ENCODE measurements at regions not wholly inside any gene's neighbourhood (a gene's known extent, or its start where the extent isn't known, plus 50 kb on each side); places are given as distances from the start of the nearest gene placed in this dataset.

DNA sequence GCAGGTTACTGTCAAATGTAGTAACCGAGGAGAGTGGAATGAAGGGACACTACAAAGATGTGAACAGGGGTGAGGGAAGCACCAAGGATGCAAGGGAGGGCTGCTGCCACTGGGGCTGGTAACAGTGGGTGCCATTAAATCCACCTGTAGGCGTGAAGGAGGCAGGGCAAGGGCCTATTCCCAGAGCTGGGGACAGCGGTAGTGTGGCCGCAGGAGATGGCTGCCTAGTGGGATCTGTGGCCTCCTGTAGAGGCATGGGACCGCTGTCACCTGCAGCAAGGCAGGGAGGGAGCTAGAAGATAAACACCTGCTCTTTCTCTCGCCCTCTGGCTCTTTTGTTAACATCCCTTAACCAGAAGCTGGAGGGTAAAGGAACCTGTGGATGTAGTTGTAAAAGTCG, 80.5 kb upstream of the CNIH3 start:
- Histone ChIP-seq H3K36me3 (ENCODE audit: insufficient read depth, low read length) (no peaks in the 10 kb centered on the region), H3K4me1 (ENCODE audit: insufficient read depth, low read length, poor library complexity, severe bottlenecking) (no peaks in the 10 kb centered on the region), H3K4me3 (ENCODE audit: low read depth, low read length, poor library complexity, severe bottlenecking) (no peak overlapping the region), H4K20me1 (ENCODE audit: insufficient read depth, low read length) (no peaks in the 10 kb centered on the region), H3K9me3 (ENCODE audit: low read length) (no peaks in the 10 kb centered on the region), H3K79me2 (ENCODE audit: insufficient read depth, low read depth, low read length) (no peaks in the 10 kb centered on the region), H3K9me2 (ENCODE audit: insufficient read depth, low read length) (no peaks in the 10 kb centered on the region), H3K27ac (ENCODE audit: low read depth, low read length, poor library complexity, severe bottlenecking) (no peak overlapping the region), H2AFZ (ENCODE audit: low read length) (no peak overlapping the region), H3K4me2 (ENCODE audit: low read length) (no peak overlapping the region)
- TF ChIP-seq, protein P1, sequence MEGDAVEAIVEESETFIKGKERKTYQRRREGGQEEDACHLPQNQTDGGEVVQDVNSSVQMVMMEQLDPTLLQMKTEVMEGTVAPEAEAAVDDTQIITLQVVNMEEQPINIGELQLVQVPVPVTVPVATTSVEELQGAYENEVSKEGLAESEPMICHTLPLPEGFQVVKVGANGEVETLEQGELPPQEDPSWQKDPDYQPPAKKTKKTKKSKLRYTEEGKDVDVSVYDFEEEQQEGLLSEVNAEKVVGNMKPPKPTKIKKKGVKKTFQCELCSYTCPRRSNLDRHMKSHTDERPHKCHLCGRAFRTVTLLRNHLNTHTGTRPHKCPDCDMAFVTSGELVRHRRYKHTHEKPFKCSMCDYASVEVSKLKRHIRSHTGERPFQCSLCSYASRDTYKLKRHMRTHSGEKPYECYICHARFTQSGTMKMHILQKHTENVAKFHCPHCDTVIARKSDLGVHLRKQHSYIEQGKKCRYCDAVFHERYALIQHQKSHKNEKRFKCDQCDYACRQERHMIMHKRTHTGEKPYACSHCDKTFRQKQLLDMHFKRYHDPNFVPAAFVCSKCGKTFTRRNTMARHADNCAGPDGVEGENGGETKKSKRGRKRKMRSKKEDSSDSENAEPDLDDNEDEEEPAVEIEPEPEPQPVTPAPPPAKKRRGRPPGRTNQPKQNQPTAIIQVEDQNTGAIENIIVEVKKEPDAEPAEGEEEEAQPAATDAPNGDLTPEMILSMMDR (conservative IDR thresholded peaks at IDR 0.05; ENCODE audit: low read length): no peak
- TF ChIP-seq EZH2phosphoT487 (IDR thresholded peaks at IDR 0.05; ENCODE audit: borderline replicate concordance, low read depth, low read length): no peak
- POLR2A ChIA-PET: interaction anchor here (1.6 kb wide), 1 partner anchor 20 kb away, joined by 3 read pairs; no protein-coding TSS in a partner anchor
- BruUV-seq (replicated peaks): no TSS peak
- intact Hi-C loops (cut with micrococcal nuclease; ENCODE audit: unreplicated experiment): no loop called here
- CTCF ChIA-PET (ENCODE audit: unreplicated experiment): no interaction called here
- DNase-seq (ENCODE audit: low spot score): no peak

DNA sequence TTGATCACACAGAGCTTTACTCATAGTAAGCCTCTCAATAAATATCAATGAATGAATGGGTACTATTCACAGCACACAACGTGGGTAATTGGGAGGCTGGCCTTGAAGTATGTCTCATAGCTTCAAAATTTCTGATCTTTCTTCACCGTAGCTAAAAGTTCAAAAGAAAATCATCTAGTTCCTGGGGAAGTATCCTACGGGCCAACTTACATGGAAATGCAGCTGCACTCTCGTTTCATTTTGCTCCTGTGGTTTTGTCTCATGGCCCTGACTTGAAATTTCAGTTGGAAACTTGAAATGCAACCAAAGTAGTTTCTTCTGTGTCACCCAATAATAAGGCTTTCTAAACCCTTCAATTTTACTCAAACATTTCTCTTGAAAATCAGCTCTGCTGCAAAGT, 76.1 kb upstream of the CNIH3 start:
- intact Hi-C loops (cut with micrococcal nuclease; ENCODE audit: unreplicated experiment): no loop called here
- ChIA-PET CTCF (ENCODE audit: unreplicated experiment) (no interaction called here), POLR2A (interaction anchor here (1.3 kb wide), 1 partner anchor 14 kb away, joined by 4 read pairs; no protein-coding TSS in a partner anchor)
- Histone ChIP-seq H3K4me1 (ENCODE audit: insufficient read depth, low read length, poor library complexity, severe bottlenecking) (no peaks in the 10 kb centered on the region), H3K36me3 (ENCODE audit: insufficient read depth, low read length) (no peaks in the 10 kb centered on the region), H2AFZ (ENCODE audit: low read length) (no peak overlapping the region), H3K4me3 (ENCODE audit: low read depth, low read length, poor library complexity, severe bottlenecking) (no peak overlapping the region), H3K9me3 (ENCODE audit: low read length) (no peaks in the 10 kb centered on the region), H4K20me1 (ENCODE audit: insufficient read depth, low read length) (no peaks in the 10 kb centered on the region), H3K9me2 (ENCODE audit: insufficient read depth, low read length) (no peaks in the 10 kb centered on the region), H3K4me2 (ENCODE audit: low read length) (no peak overlapping the region), H3K27ac (ENCODE audit: low read depth, low read length, poor library complexity, severe bottlenecking) (no peak overlapping the region), H3K79me2 (ENCODE audit: insufficient read depth, low read depth, low read length) (no peaks in the 10 kb centered on the region)
- no peak for TF ChIP-seq EZH2phosphoT487 (IDR thresholded peaks at IDR 0.05; ENCODE audit: borderline replicate concordance, low read depth, low read length)
- TF ChIP-seq, protein P1 (conservative IDR thresholded peaks at IDR 0.05; ENCODE audit: low read length): no peak
- no TSS peak for BruUV-seq (replicated peaks)
- no peak for DNase-seq (ENCODE audit: low spot score)

DNA sequence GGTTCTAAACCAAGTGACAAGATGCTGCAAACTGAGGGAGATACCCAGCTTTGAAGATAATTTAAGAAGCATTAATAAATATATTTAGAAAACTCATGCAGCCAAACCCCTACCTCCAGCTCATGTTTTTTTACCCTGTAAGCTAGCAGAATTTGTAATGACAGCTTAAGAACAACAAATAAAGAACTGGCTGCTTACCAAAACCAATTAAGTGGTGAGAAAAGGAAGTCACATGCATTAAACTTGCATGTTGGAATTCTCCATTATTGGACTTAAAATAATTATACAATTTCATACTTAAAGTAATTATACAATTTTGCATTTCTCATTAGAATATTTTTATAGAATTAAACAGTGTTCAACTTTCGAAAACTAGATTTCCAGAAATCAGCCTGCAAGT, 75.6 kb upstream of the CNIH3 start:
- TF ChIP-seq EZH2phosphoT487 (IDR thresholded peaks at IDR 0.05; ENCODE audit: borderline replicate concordance, low read depth, low read length): no peak
- TF ChIP-seq, protein P1 (conservative IDR thresholded peaks at IDR 0.05; ENCODE audit: low read length): no peak
- H3K9me3 ChIP-seq (ENCODE audit: low read length): no peaks in the 10 kb centered on the region
- no peaks in the 10 kb centered on the region for H3K9me2 ChIP-seq (ENCODE audit: insufficient read depth, low read length)
- no peak overlapping the region for H3K4me2 ChIP-seq (ENCODE audit: low read length)
- POLR2A ChIA-PET: interaction anchor here (1.3 kb wide), 1 partner anchor 14 kb away, joined by 4 read pairs; no protein-coding TSS in a partner anchor
- no peak overlapping the region for H3K4me3 ChIP-seq (ENCODE audit: low read depth, low read length, poor library complexity, severe bottlenecking)
- no peaks in the 10 kb centered on the region for H3K79me2 ChIP-seq (ENCODE audit: insufficient read depth, low read depth, low read length)
- no TSS peak for BruUV-seq (replicated peaks)
- intact Hi-C loops (cut with micrococcal nuclease; ENCODE audit: unreplicated experiment): no loop called here
- no peaks in the 10 kb centered on the region for H4K20me1 ChIP-seq (ENCODE audit: insufficient read depth, low read length)
- CTCF ChIA-PET (ENCODE audit: unreplicated experiment): no interaction called here
- H3K36me3 ChIP-seq (ENCODE audit: insufficient read depth, low read length): no peaks in the 10 kb centered on the region
- no peak overlapping the region for H2AFZ ChIP-seq (ENCODE audit: low read length)
- DNase-seq (ENCODE audit: low spot score): no peak
- no peak overlapping the region for H3K27ac ChIP-seq (ENCODE audit: low read depth, low read length, poor library complexity, severe bottlenecking)
- H3K4me1 ChIP-seq (ENCODE audit: insufficient read depth, low read length, poor library complexity, severe bottlenecking): no peaks in the 10 kb centered on the region
